ENCODE measurements at regions not wholly inside any gene's neighbourhood (a gene's known extent, or its start where the extent isn't known, plus 50 kb on each side); places are given as distances from the start of the nearest gene placed in this dataset.

DNA sequence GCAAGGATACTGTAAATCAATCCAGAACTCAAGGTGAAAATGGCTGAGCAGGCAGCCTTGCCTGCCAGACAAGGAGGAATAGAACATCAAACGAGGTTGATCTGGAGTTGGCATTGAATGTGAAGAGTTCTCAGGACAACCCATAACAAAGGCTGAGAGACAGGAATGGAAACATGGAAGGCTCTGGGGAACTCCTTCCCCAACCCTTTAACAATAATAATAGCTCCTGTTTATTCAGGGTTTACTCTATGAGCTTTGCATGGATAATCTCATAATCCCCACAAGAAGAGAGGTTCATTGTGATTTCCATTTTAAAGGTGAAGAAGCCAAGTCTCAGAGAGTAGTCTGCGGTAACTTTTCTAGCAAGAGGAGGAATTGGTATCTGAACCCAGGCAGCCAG lies 151.7 kb downstream of the SOD2 start:
- Histone ChIP-seq H3K79me2 (ENCODE audit: control insufficient read depth, insufficient read depth, low read length) (no peaks in the 10 kb centered on the region), H3K4me3 (no peak overlapping the region), H3K9me1 (ENCODE audit: control insufficient read depth, insufficient read depth, low read length) (no peaks in the 10 kb centered on the region), H2AFZ (ENCODE audit: low read depth, low read length) (no peak overlapping the region), H3K36me3 (ENCODE audit: control insufficient read depth, insufficient read depth, low read length) (no peaks in the 10 kb centered on the region), H3K4me2 (ENCODE audit: insufficient read depth, low read length) (no peak overlapping the region), H3K9me3 (replicated peaks; ENCODE audit: control insufficient read depth, insufficient read depth, low read depth, low read length) (no peaks in the 10 kb centered on the region), H3K27ac (ENCODE audit: extremely low read depth, low read depth, low read length) (no peak overlapping the region), H3K27me3 (ENCODE audit: control insufficient read depth in 2 of 2, insufficient read depth in 2 of 2, low read length in 2 of 2) (peaks cover 0 to 14% of the 10 kb centered on the region in 2 experiments; a peak in 2 of 5 replicates), H3K4me1 (replicated peaks in 1 of 2; ENCODE audit: control insufficient read depth in 2 of 2, insufficient read depth in 2 of 2, low read length in 2 of 2) (no peaks in the 10 kb centered on the region), H3K9ac (ENCODE audit: insufficient read depth in 1 of 2, low read depth in 2 of 2, low read length in 2 of 2) (no peak overlapping the region), H4K20me1 (replicated peaks; ENCODE audit: control insufficient read depth, insufficient read depth, low read length) (no peaks in the 10 kb centered on the region)
- intact Hi-C loops (cut with micrococcal nuclease) (no loop called here), in situ Hi-C loops (cut with MboI) (no loop called here)
- FAIRE-seq (no peak), ATAC-seq (no peak), DNase-seq (ENCODE audit: extremely low read depth in 1 of 4, low spot score in 3 of 4) (no peak)
- BruUV-seq (replicated peaks), result no TSS peak
- TF ChIP-seq TRIM28 (IDR thresholded peaks at IDR 0.05), result no peak
- TF ChIP-seq ETV1 (tag; conservative IDR thresholded peaks at IDR 0.05; ENCODE audit: low read depth), result no peak
- TF ChIP-seq, protein P1, sequence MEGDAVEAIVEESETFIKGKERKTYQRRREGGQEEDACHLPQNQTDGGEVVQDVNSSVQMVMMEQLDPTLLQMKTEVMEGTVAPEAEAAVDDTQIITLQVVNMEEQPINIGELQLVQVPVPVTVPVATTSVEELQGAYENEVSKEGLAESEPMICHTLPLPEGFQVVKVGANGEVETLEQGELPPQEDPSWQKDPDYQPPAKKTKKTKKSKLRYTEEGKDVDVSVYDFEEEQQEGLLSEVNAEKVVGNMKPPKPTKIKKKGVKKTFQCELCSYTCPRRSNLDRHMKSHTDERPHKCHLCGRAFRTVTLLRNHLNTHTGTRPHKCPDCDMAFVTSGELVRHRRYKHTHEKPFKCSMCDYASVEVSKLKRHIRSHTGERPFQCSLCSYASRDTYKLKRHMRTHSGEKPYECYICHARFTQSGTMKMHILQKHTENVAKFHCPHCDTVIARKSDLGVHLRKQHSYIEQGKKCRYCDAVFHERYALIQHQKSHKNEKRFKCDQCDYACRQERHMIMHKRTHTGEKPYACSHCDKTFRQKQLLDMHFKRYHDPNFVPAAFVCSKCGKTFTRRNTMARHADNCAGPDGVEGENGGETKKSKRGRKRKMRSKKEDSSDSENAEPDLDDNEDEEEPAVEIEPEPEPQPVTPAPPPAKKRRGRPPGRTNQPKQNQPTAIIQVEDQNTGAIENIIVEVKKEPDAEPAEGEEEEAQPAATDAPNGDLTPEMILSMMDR (IDR thresholded peaks at IDR 0.05 in 2 of 3, conservative IDR thresholded peaks at IDR 0.05 in 1 of 3; ENCODE audit: insufficient read depth in 2 of 3, low read depth in 1 of 3, low read length in 3 of 3), result no peak
- no peak for TF ChIP-seq PHTF2 (CRISPR knock-in tag; IDR thresholded peaks at IDR 0.05)
- no peak for TF ChIP-seq NONO (IDR thresholded peaks at IDR 0.05; ENCODE audit: low read depth in 2 of 2, low read length in 1 of 2)
- no peak for TF ChIP-seq SNIP1 (IDR thresholded peaks at IDR 0.05; ENCODE audit: low read depth)
- no peak for TF ChIP-seq TEAD2 (tag; IDR thresholded peaks at IDR 0.05)
- no peak for TF ChIP-seq NFE2L1 (tag; IDR thresholded peaks at IDR 0.05; ENCODE audit: borderline replicate concordance, low read depth)
- TF ChIP-seq BCOR (IDR thresholded peaks at IDR 0.05), result no peak
- no peak for TF ChIP-seq RFX5 (IDR thresholded peaks at IDR 0.05; ENCODE audit: low read depth, low read length)
- no peak for TF ChIP-seq HMG20A (CRISPR knock-in tag; conservative IDR thresholded peaks at IDR 0.05)
- no peak for TF ChIP-seq GABPB2 (CRISPR knock-in tag; conservative IDR thresholded peaks at IDR 0.05)
- TF ChIP-seq HDAC6 (IDR thresholded peaks at IDR 0.05; ENCODE audit: low read depth, low read length), result no peak
- TF ChIP-seq FOXK1 (CRISPR knock-in tag; IDR thresholded peaks at IDR 0.05; ENCODE audit: borderline replicate concordance), result no peak
- no peak for TF ChIP-seq MECOM (CRISPR knock-in tag; IDR thresholded peaks at IDR 0.05)
- CTCF ChIA-PET (ENCODE audit: low intra/inter-chr PET ratio), result no interaction called here
- 0% methylated on average over 2 of the region's 2 CpGs for WGBS (ENCODE audit: insufficient coverage, low coverage, missing lambda C conversion rate)
- POLR2A ChIA-PET, result no interaction called here

All from K562 (cell line).